Hematopoietic multipotent progenitor cell treated with erythropoietin and hydrocortisone succinate and interleukin-3 and kit ligand, for 17 days (in vitro differentiated cells): ENCODE measurements at regions not wholly inside any gene's neighbourhood (a gene's known extent, or its start where the extent isn't known, plus 50 kb on each side); places are given as distances from the start of the nearest gene placed in this dataset.
"Not testable (repeated sequence)": the region's sequence is repeated elsewhere in the genome, so short reads cannot be mapped to it uniquely, and the experiment has no call there.

Experiments used
- DNase-seq: peaks from one replicate; pipeline ENCODE4 v3.0.0-alpha.2; 2015; ENCODE audit warnings: low spot score

GRCh38 chr18:28267276-28267675 lies 90.3 kb upstream of the CDH2 start:
- DNase-seq: no peak

GRCh38 chr18:28256166-28256565 lies 79.2 kb upstream of the CDH2 start:
- DNase-seq: no peak

GRCh38 chr18:28248653-28249052 lies 71.7 kb upstream of the CDH2 start:
- DNase-seq: no peak

- not testable (repeated sequence) for DNase-seq
These were observed 63.7 kb upstream of the CDH2 start for GRCh38 chr18:28240626-28241025.

GRCh38 chr18:28236487-28236886 lies 59.6 kb upstream of the CDH2 start:
- no peak for DNase-seq
